ENCODE measurements at regions not wholly inside any gene's neighbourhood (a gene's known extent, or its start where the extent isn't known, plus 50 kb on each side); places are given as distances from the start of the nearest gene placed in this dataset.

GRCh38 chr5:168075387-168075786 lies 216.1 kb upstream of the WWC1 start:
- TF ChIP-seq REST (IDR thresholded peaks at IDR 0.05; ENCODE audit: borderline replicate concordance) (no peak), EZH2 (IDR thresholded peaks at IDR 0.05; ENCODE audit: borderline replicate concordance, insufficient read depth, low read length, poor library complexity, severe bottlenecking) (no peak), TAF1 (IDR thresholded peaks at IDR 0.05; ENCODE audit: low read depth) (no peak), EP300 (conservative IDR thresholded peaks at IDR 0.05; ENCODE audit: poor library complexity, severe bottlenecking) (no peak), RAD21 (conservative IDR thresholded peaks at IDR 0.05) (no peak), MXI1 (conservative IDR thresholded peaks at IDR 0.05; ENCODE audit: poor library complexity, severe bottlenecking) (no peak)
- TF ChIP-seq, protein P1, sequence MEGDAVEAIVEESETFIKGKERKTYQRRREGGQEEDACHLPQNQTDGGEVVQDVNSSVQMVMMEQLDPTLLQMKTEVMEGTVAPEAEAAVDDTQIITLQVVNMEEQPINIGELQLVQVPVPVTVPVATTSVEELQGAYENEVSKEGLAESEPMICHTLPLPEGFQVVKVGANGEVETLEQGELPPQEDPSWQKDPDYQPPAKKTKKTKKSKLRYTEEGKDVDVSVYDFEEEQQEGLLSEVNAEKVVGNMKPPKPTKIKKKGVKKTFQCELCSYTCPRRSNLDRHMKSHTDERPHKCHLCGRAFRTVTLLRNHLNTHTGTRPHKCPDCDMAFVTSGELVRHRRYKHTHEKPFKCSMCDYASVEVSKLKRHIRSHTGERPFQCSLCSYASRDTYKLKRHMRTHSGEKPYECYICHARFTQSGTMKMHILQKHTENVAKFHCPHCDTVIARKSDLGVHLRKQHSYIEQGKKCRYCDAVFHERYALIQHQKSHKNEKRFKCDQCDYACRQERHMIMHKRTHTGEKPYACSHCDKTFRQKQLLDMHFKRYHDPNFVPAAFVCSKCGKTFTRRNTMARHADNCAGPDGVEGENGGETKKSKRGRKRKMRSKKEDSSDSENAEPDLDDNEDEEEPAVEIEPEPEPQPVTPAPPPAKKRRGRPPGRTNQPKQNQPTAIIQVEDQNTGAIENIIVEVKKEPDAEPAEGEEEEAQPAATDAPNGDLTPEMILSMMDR (IDR thresholded peaks at IDR 0.05; ENCODE audit: poor library complexity, severe bottlenecking), result no peak
